Kidney tubule cell (primary cell): ENCODE measurements at regions not wholly inside any gene's neighbourhood (a gene's known extent, or its start where the extent isn't known, plus 50 kb on each side); places are given as distances from the start of the nearest gene placed in this dataset.

Source experiments
- DNase-seq: peaks from one replicate; pipeline ENCODE4 v3.0.0-alpha.2; 2018; ENCODE audit warnings: low spot score

- DNase-seq: no peak
Measured at GRCh38 chr10:118537623-118538022, 57.8 kb downstream of the PRLHR start.

- no peak for DNase-seq
Measured at GRCh38 chr10:118534136-118534535, 61.3 kb downstream of the PRLHR start.

- no peak for DNase-seq
Measured at GRCh38 chr10:118531105-118531852, 64.2 kb downstream of the PRLHR start.

GRCh38 chr10:118528426-118528825 lies 67.0 kb downstream of the PRLHR start:
- DNase-seq: no peak

- DNase-seq: peak; percentile 18
Measured at GRCh38 chr10:118523775-118524174, 71.7 kb downstream of the PRLHR start.

GRCh38 chr10:118522791-118523498 lies 72.5 kb downstream of the PRLHR start:
- peak; percentile 80 for DNase-seq

GRCh38 chr10:118521415-118522117 lies 73.9 kb downstream of the PRLHR start:
- no peak for DNase-seq

- DNase-seq: no peak
Measured at GRCh38 chr10:118520116-118520742, 75.2 kb downstream of the PRLHR start.

- DNase-seq: no peak
Measured at GRCh38 chr10:118518095-118518494, 77.4 kb downstream of the PRLHR start.

GRCh38 chr10:118516716-118517115 lies 78.7 kb downstream of the PRLHR start:
- DNase-seq: no peak

GRCh38 chr10:118513174-118513573 lies 82.3 kb downstream of the PRLHR start:
- DNase-seq: no peak

- DNase-seq: no peak
Measured at GRCh38 chr10:118511711-118512110, 83.7 kb downstream of the PRLHR start.

- DNase-seq: no peak
Measured at GRCh38 chr10:118508863-118509262, 86.6 kb downstream of the PRLHR start.

GRCh38 chr10:118508355-118508754 lies 87.1 kb downstream of the PRLHR start:
- no peak for DNase-seq

GRCh38 chr10:118506671-118507590 lies 88.5 kb downstream of the PRLHR start:
- DNase-seq: no peak

GRCh38 chr10:118505363-118505762 lies 90.1 kb downstream of the PRLHR start:
- DNase-seq: no peak

- peak; percentile 73 for DNase-seq
Measured at GRCh38 chr10:118504467-118505205, 90.8 kb downstream of the PRLHR start.

- DNase-seq: no peak
Measured at GRCh38 chr10:118504044-118504443, 91.4 kb downstream of the PRLHR start.

GRCh38 chr10:118503192-118503591 lies 92.3 kb downstream of the PRLHR start:
- no peak for DNase-seq

- peak; percentile 49 for DNase-seq
Measured at GRCh38 chr10:118501637-118502440, 93.6 kb downstream of the PRLHR start.
